ENCODE measurements at regions not wholly inside any gene's neighbourhood (a gene's known extent, or its start where the extent isn't known, plus 50 kb on each side); places are given as distances from the start of the nearest gene placed in this dataset.

DNA sequence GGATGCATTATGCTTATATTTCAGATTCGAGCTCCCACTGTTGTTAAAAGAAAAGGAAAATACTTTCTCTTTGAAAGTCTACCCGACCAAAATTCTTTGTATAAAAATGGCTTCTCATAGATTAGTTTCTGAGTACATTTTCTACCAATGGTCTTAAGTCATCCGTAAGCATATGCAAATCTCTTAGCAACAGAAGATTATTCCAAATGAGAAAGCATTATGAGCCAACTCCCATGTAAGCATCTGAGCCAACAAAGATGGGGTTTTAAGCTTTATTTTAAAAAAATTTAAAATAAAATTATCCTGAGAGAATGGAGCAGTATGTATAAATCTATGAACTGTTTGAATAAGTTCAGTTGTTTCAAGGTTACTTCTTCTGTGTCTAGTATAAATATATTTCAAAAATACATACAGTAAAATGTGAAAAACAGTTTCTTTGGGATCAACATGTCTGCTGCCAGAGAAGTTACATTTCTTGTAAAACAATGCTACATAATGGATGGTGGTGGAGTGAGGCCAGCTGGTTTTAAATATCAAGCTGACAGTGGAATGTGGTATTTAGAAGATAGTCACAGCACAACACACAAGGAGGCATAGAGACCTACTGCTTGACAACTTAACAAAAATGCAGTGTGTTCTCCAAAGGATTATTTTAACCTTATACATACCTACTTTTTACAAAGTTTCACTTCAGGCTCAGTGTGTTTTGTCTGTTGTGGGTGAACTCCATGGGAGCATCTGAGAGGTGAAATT lies 199.5 kb upstream of the DIPK2B start:
- CTCF ChIA-PET (ENCODE audit: low intra/inter-chr PET ratio, low total read pairs), result no interaction called here
- H3K4me2 ChIP-seq (ENCODE audit: low read depth, low read length), result no peak overlapping the region

More for the DNA sequence above, 199.5 kb upstream of the DIPK2B start:
- Histone ChIP-seq H2AFZ (ENCODE audit: low read length) (no peak overlapping the region), H3K9me3 (ENCODE audit: low read length) (no peaks in the 10 kb centered on the region), H3K36me3 (replicated peaks in 1 of 2; ENCODE audit: control insufficient read depth in 1 of 2, insufficient read depth in 2 of 2, low read length in 2 of 2) (no peaks in the 10 kb centered on the region), H3K79me2 (ENCODE audit: insufficient read depth, low read length) (no peaks in the 10 kb centered on the region), H3K4me3 (replicated peaks in 1 of 3; ENCODE audit: insufficient read depth in 1 of 3, low read depth in 2 of 3, low read length in 3 of 3) (no peak overlapping the region), H3K4me1 (ENCODE audit: insufficient read depth, low read length) (no peaks in the 10 kb centered on the region), H4K20me1 (ENCODE audit: insufficient read depth, low read length) (no peaks in the 10 kb centered on the region), H3K27me3 (ENCODE audit: control insufficient read depth in 1 of 2, insufficient read depth in 2 of 2, low read length in 2 of 2) (no peaks in the 10 kb centered on the region), H3K27ac (ENCODE audit: extremely low read length, insufficient read depth, low read length) (no peak overlapping the region), H3K9ac (ENCODE audit: insufficient read depth, low read depth, low read length) (no peak overlapping the region)
- no peak for TF ChIP-seq ZNF703 (CRISPR knock-in tag; IDR thresholded peaks at IDR 0.05; ENCODE audit: borderline replicate concordance)
- TF ChIP-seq ZNF451 (CRISPR knock-in tag; IDR thresholded peaks at IDR 0.05), result no peak
- TF ChIP-seq RCOR2 (CRISPR knock-in tag; IDR thresholded peaks at IDR 0.05), result no peak
- no peak for TF ChIP-seq RBM22 (optimal IDR thresholded peaks at IDR 0.05; ENCODE audit: low read length)
- TF ChIP-seq POLR2AphosphoS2 (IDR thresholded peaks at IDR 0.05; ENCODE audit: low read depth, low read length), result no peak
- TF ChIP-seq CBX2 (IDR thresholded peaks at IDR 0.05; ENCODE audit: low read depth, low read length), result no peak
- TF ChIP-seq CBX2 (CRISPR knock-in tag; IDR thresholded peaks at IDR 0.05; ENCODE audit: low read depth), result no peak
- no peak for TF ChIP-seq GATA4 (IDR thresholded peaks at IDR 0.05; ENCODE audit: borderline replicate concordance, low read depth)
- TF ChIP-seq, protein P1, sequence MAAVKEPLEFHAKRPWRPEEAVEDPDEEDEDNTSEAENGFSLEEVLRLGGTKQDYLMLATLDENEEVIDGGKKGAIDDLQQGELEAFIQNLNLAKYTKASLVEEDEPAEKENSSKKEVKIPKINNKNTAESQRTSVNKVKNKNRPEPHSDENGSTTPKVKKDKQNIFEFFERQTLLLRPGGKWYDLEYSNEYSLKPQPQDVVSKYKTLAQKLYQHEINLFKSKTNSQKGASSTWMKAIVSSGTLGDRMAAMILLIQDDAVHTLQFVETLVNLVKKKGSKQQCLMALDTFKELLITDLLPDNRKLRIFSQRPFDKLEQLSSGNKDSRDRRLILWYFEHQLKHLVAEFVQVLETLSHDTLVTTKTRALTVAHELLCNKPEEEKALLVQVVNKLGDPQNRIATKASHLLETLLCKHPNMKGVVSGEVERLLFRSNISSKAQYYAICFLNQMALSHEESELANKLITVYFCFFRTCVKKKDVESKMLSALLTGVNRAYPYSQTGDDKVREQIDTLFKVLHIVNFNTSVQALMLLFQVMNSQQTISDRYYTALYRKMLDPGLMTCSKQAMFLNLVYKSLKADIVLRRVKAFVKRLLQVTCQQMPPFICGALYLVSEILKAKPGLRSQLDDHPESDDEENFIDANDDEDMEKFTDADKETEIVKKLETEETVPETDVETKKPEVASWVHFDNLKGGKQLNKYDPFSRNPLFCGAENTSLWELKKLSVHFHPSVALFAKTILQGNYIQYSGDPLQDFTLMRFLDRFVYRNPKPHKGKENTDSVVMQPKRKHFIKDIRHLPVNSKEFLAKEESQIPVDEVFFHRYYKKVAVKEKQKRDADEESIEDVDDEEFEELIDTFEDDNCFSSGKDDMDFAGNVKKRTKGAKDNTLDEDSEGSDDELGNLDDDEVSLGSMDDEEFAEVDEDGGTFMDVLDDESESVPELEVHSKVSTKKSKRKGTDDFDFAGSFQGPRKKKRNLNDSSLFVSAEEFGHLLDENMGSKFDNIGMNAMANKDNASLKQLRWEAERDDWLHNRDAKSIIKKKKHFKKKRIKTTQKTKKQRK (IDR thresholded peaks at IDR 0.05; ENCODE audit: low read length), result no peak
- no peak for TF ChIP-seq SP1 (IDR thresholded peaks at IDR 0.05)
- no peak for TF ChIP-seq SP1 (CRISPR knock-in tag; IDR thresholded peaks at IDR 0.05)
- no peak for TF ChIP-seq ARNT (IDR thresholded peaks at IDR 0.05)
- no peak for TF ChIP-seq SMARCC2 (IDR thresholded peaks at IDR 0.05)
- TF ChIP-seq ZNF441 (CRISPR knock-in tag; IDR thresholded peaks at IDR 0.05; ENCODE audit: borderline replicate concordance), result no peak
- TF ChIP-seq, protein P2, sequence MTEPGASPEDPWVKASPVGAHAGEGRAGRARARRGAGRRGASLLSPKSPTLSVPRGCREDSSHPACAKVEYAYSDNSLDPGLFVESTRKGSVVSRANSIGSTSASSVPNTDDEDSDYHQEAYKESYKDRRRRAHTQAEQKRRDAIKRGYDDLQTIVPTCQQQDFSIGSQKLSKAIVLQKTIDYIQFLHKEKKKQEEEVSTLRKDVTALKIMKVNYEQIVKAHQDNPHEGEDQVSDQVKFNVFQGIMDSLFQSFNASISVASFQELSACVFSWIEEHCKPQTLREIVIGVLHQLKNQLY (CRISPR knock-in tag; IDR thresholded peaks at IDR 0.05), result no peak
- no peak for TF ChIP-seq CREB1 (IDR thresholded peaks at IDR 0.05)
- TF ChIP-seq CREB1 (CRISPR knock-in tag; IDR thresholded peaks at IDR 0.05), result no peak
- TF ChIP-seq KLF16 (CRISPR knock-in tag; IDR thresholded peaks at IDR 0.05), result no peak
- ATAC-seq (no peak), DNase-seq (ENCODE audit: low spot score) (no peak), FAIRE-seq (no peak)
- intact Hi-C loops (cut with micrococcal nuclease; ENCODE audit: unreplicated experiment), result no loop called here
- POLR2A ChIA-PET, result no interaction called here
- in situ Hi-C loops (cut with HindIII; ENCODE audit: extremely low pct_ligation_motif_present, low pct_unique_long_range_greater_than_20kb), result no loop called here
- WGBS (ENCODE audit: low lambda C conversion rate), result 3% methylated on average over 3 of the region's 3 CpGs
- no TSS peak for BruUV-seq (replicated peaks)
